ENCODE measurements at regions not wholly inside any gene's neighbourhood (a gene's known extent, or its start where the extent isn't known, plus 50 kb on each side); places are given as distances from the start of the nearest gene placed in this dataset.

- 85 to 94% (median 93%) methylated on average over 6 of the region's 6 CpGs for WGBS, 3 donors
- FAIRE-seq (no peak), DNase-seq (no peak)
- H3K27ac ChIP-seq (ENCODE audit: low read depth in 1 of 3, low read length in 2 of 3) = no peak overlapping the region
- peaks cover 0 to 3% of the 10 kb centered on the region in 2 donors for H3K9me3 ChIP-seq (ENCODE audit: control insufficient read depth in 2 of 2, insufficient read depth in 1 of 2, low read depth in 1 of 2, low read length in 1 of 2)
- H3K4me3 ChIP-seq (ENCODE audit: low read depth in 1 of 3, low read length in 3 of 3) = no peak overlapping the region
- no peaks in the 10 kb centered on the region for H3K36me3 ChIP-seq (ENCODE audit: control insufficient read depth in 3 of 3, insufficient read depth in 2 of 3, low read depth in 1 of 3, low read length in 3 of 3)
- H3K27me3 ChIP-seq (ENCODE audit: control insufficient read depth in 3 of 3, insufficient read depth in 3 of 3, low read length in 3 of 3) = no peaks in the 10 kb centered on the region
- no peaks in the 10 kb centered on the region for H3K4me1 ChIP-seq (ENCODE audit: control insufficient read depth in 3 of 3, insufficient read depth in 2 of 3, low read depth in 1 of 3, low read length in 2 of 3)
These were observed 299.4 kb upstream of the VSTM2A start for GRCh38 chr7:54242776-54243175.

GRCh38 chr7:54245020-54245419 lies 297.2 kb upstream of the VSTM2A start:
- 77 to 84% (median 84%) methylated on average over 1 of the region's 1 CpG for WGBS, 3 donors
- Histone ChIP-seq H3K36me3 (ENCODE audit: control insufficient read depth in 3 of 3, insufficient read depth in 2 of 3, low read depth in 1 of 3, low read length in 3 of 3) (no peaks in the 10 kb centered on the region), H3K27me3 (ENCODE audit: control insufficient read depth in 3 of 3, insufficient read depth in 3 of 3, low read length in 3 of 3) (no peaks in the 10 kb centered on the region), H3K4me1 (ENCODE audit: control insufficient read depth in 3 of 3, insufficient read depth in 2 of 3, low read depth in 1 of 3, low read length in 2 of 3) (no peaks in the 10 kb centered on the region), H3K9me3 (ENCODE audit: control insufficient read depth in 2 of 2, insufficient read depth in 1 of 2, low read depth in 1 of 2, low read length in 1 of 2) (peaks cover 0 to 3% of the 10 kb centered on the region in 2 donors), H3K4me3 (ENCODE audit: low read depth in 1 of 3, low read length in 3 of 3) (no peak overlapping the region), H3K27ac (ENCODE audit: low read depth in 1 of 3, low read length in 2 of 3) (no peak overlapping the region)
- DNase-seq = no peak
- no peak for FAIRE-seq

GRCh38 chr7:54249686-54250085 lies 292.5 kb upstream of the VSTM2A start:
- no peaks in the 10 kb centered on the region for H3K9me3 ChIP-seq (ENCODE audit: control insufficient read depth in 2 of 2, insufficient read depth in 1 of 2, low read depth in 1 of 2, low read length in 1 of 2)
- no peak for FAIRE-seq
- no peaks in the 10 kb centered on the region for H3K36me3 ChIP-seq (ENCODE audit: control insufficient read depth in 3 of 3, insufficient read depth in 2 of 3, low read depth in 1 of 3, low read length in 3 of 3)
- 70 to 81% (median 77%) methylated on average over 3 of the region's 3 CpGs for WGBS, 3 donors
- no peak overlapping the region for H3K27ac ChIP-seq (ENCODE audit: low read depth in 1 of 3, low read length in 2 of 3)
- no peaks in the 10 kb centered on the region for H3K27me3 ChIP-seq (ENCODE audit: control insufficient read depth in 3 of 3, insufficient read depth in 3 of 3, low read length in 3 of 3)
- H3K4me1 ChIP-seq (ENCODE audit: control insufficient read depth in 3 of 3, insufficient read depth in 2 of 3, low read depth in 1 of 3, low read length in 2 of 3) = no peaks in the 10 kb centered on the region
- no peak for DNase-seq
- H3K4me3 ChIP-seq (ENCODE audit: low read depth in 1 of 3, low read length in 3 of 3) = no peak overlapping the region

- FAIRE-seq = no peak
- H3K27ac ChIP-seq (ENCODE audit: low read depth in 1 of 3, low read length in 2 of 3) = no peak overlapping the region
- H3K4me3 ChIP-seq (ENCODE audit: low read depth in 1 of 3, low read length in 3 of 3) = no peak overlapping the region
- H3K9me3 ChIP-seq (ENCODE audit: control insufficient read depth in 2 of 2, insufficient read depth in 1 of 2, low read depth in 1 of 2, low read length in 1 of 2) = no peaks in the 10 kb centered on the region
- 63 to 74% (median 67%) methylated on average over 7 of the region's 7 CpGs for WGBS, 3 donors
- H3K27me3 ChIP-seq (ENCODE audit: control insufficient read depth in 3 of 3, insufficient read depth in 3 of 3, low read length in 3 of 3) = no peaks in the 10 kb centered on the region
- no peaks in the 10 kb centered on the region for H3K4me1 ChIP-seq (ENCODE audit: control insufficient read depth in 3 of 3, insufficient read depth in 2 of 3, low read depth in 1 of 3, low read length in 2 of 3)
- DNase-seq = no peak
- H3K36me3 ChIP-seq (ENCODE audit: control insufficient read depth in 3 of 3, insufficient read depth in 2 of 3, low read depth in 1 of 3, low read length in 3 of 3) = no peaks in the 10 kb centered on the region
These were observed 289.7 kb upstream of the VSTM2A start for GRCh38 chr7:54252256-54253035.

- Histone ChIP-seq H3K27me3 (ENCODE audit: control insufficient read depth in 3 of 3, insufficient read depth in 3 of 3, low read length in 3 of 3) (no peaks in the 10 kb centered on the region), H3K4me3 (ENCODE audit: low read depth in 1 of 3, low read length in 3 of 3) (no peak overlapping the region), H3K36me3 (ENCODE audit: control insufficient read depth in 3 of 3, insufficient read depth in 2 of 3, low read depth in 1 of 3, low read length in 3 of 3) (no peaks in the 10 kb centered on the region), H3K9me3 (ENCODE audit: control insufficient read depth in 2 of 2, insufficient read depth in 1 of 2, low read depth in 1 of 2, low read length in 1 of 2) (no peaks in the 10 kb centered on the region), H3K4me1 (ENCODE audit: control insufficient read depth in 3 of 3, insufficient read depth in 2 of 3, low read depth in 1 of 3, low read length in 2 of 3) (no peaks in the 10 kb centered on the region), H3K27ac (ENCODE audit: low read depth in 1 of 3, low read length in 2 of 3) (no peak overlapping the region)
- FAIRE-seq = no peak
- DNase-seq = no peak
- 51 to 52% (median 52%) methylated on average over 5 of the region's 5 CpGs for WGBS, 3 donors
These were observed 289.2 kb upstream of the VSTM2A start for GRCh38 chr7:54253036-54253373.

GRCh38 chr7:54255242-54255641 lies 286.9 kb upstream of the VSTM2A start:
- DNase-seq (no peak), FAIRE-seq (no peak)
- Histone ChIP-seq H3K4me1 (ENCODE audit: control insufficient read depth in 3 of 3, insufficient read depth in 2 of 3, low read depth in 1 of 3, low read length in 2 of 3) (no peaks in the 10 kb centered on the region), H3K27me3 (ENCODE audit: control insufficient read depth in 3 of 3, insufficient read depth in 3 of 3, low read length in 3 of 3) (no peaks in the 10 kb centered on the region), H3K36me3 (ENCODE audit: control insufficient read depth in 3 of 3, insufficient read depth in 2 of 3, low read depth in 1 of 3, low read length in 3 of 3) (no peaks in the 10 kb centered on the region), H3K9me3 (ENCODE audit: control insufficient read depth in 2 of 2, insufficient read depth in 1 of 2, low read depth in 1 of 2, low read length in 1 of 2) (peaks cover 0 to 2% of the 10 kb centered on the region in 2 donors), H3K4me3 (ENCODE audit: low read depth in 1 of 3, low read length in 3 of 3) (no peak overlapping the region), H3K27ac (ENCODE audit: low read depth in 1 of 3, low read length in 2 of 3) (no peak overlapping the region)
- 50 to 61% (median 54%) methylated on average over 1 of the region's 1 CpG for WGBS, 3 donors

GRCh38 chr7:54259185-54259584 lies 283.0 kb upstream of the VSTM2A start:
- Histone ChIP-seq H3K27ac (ENCODE audit: low read depth in 1 of 3, low read length in 2 of 3) (no peak overlapping the region), H3K27me3 (ENCODE audit: control insufficient read depth in 3 of 3, insufficient read depth in 3 of 3, low read length in 3 of 3) (no peaks in the 10 kb centered on the region), H3K4me3 (ENCODE audit: low read depth in 1 of 3, low read length in 3 of 3) (no peak overlapping the region), H3K4me1 (ENCODE audit: control insufficient read depth in 3 of 3, insufficient read depth in 2 of 3, low read depth in 1 of 3, low read length in 2 of 3) (no peaks in the 10 kb centered on the region), H3K36me3 (ENCODE audit: control insufficient read depth in 3 of 3, insufficient read depth in 2 of 3, low read depth in 1 of 3, low read length in 3 of 3) (no peaks in the 10 kb centered on the region), H3K9me3 (ENCODE audit: control insufficient read depth in 2 of 2, insufficient read depth in 1 of 2, low read depth in 1 of 2, low read length in 1 of 2) (peaks cover 0 to 5% of the 10 kb centered on the region in 2 donors)
- FAIRE-seq (no peak), DNase-seq (no peak)
- 87 to 95% (median 92%) methylated on average over 9 of the region's 9 CpGs for WGBS, 3 donors

- Histone ChIP-seq H3K36me3 (ENCODE audit: control insufficient read depth in 3 of 3, insufficient read depth in 2 of 3, low read depth in 1 of 3, low read length in 3 of 3) (no peaks in the 10 kb centered on the region), H3K9me3 (ENCODE audit: control insufficient read depth in 2 of 2, insufficient read depth in 1 of 2, low read depth in 1 of 2, low read length in 1 of 2) (peaks cover 0 to 8% of the 10 kb centered on the region in 2 donors), H3K27me3 (ENCODE audit: control insufficient read depth in 3 of 3, insufficient read depth in 3 of 3, low read length in 3 of 3) (no peaks in the 10 kb centered on the region), H3K4me3 (ENCODE audit: low read depth in 1 of 3, low read length in 3 of 3) (no peak overlapping the region), H3K27ac (ENCODE audit: low read depth in 1 of 3, low read length in 2 of 3) (no peak overlapping the region), H3K4me1 (ENCODE audit: control insufficient read depth in 3 of 3, insufficient read depth in 2 of 3, low read depth in 1 of 3, low read length in 2 of 3) (no peaks in the 10 kb centered on the region)
- WGBS, 3 donors = 59 to 78% (median 73%) methylated on average over 1 of the region's 1 CpG
- DNase-seq (no peak), FAIRE-seq (no peak)
These were observed 281.2 kb upstream of the VSTM2A start for GRCh38 chr7:54260941-54261371.

GRCh38 chr7:54278847-54279246 lies 263.3 kb upstream of the VSTM2A start:
- Histone ChIP-seq H3K9me3 (ENCODE audit: control insufficient read depth in 2 of 2, insufficient read depth in 1 of 2, low read depth in 1 of 2, low read length in 1 of 2) (peaks cover 3 to 21% of the 10 kb centered on the region in 2 donors), H3K4me3 (ENCODE audit: low read depth in 1 of 3, low read length in 3 of 3) (no peak overlapping the region), H3K4me1 (ENCODE audit: control insufficient read depth in 3 of 3, insufficient read depth in 2 of 3, low read depth in 1 of 3, low read length in 2 of 3) (no peaks in the 10 kb centered on the region), H3K27ac (ENCODE audit: low read depth in 1 of 3, low read length in 2 of 3) (no peak overlapping the region), H3K27me3 (ENCODE audit: control insufficient read depth in 3 of 3, insufficient read depth in 3 of 3, low read length in 3 of 3) (no peaks in the 10 kb centered on the region), H3K36me3 (ENCODE audit: control insufficient read depth in 3 of 3, insufficient read depth in 2 of 3, low read depth in 1 of 3, low read length in 3 of 3) (no peaks in the 10 kb centered on the region)
- DNase-seq (no peak), FAIRE-seq (no peak)
- WGBS, 3 donors = 26 to 41% (median 31%) methylated on average over 1 of the region's 1 CpG

All from small intestine (tissue), 7 donors.